WTC11 (cell line): ENCODE measurements at regions not wholly inside any gene's neighbourhood (a gene's known extent, or its start where the extent isn't known, plus 50 kb on each side); places are given as distances from the start of the nearest gene placed in this dataset.
A peak's percentile ranks its signal among the peaks of the same experiment; 100 is the strongest.

Source experiments
- ATAC-seq: fragments of 200-7000 bp; cut with Tn5 transposase; 2 replicates; pipeline ENCODE4 v1.10.0; 2021; ENCODE audit warnings: mild to moderate bottlenecking, moderate library complexity
- CTCF ChIA-PET: fragments of 300-600 bp; sonication (Branson Sonifier 250); formaldehyde crosslinking; loops from one replicate; lab custom pipeline; 2021; ENCODE audit warnings: antibody characterized with exemption; lab: Charles Lee
- POLR2A ChIA-PET: fragments of 350-600 bp; sonication (Branson Sonifier 250); formaldehyde crosslinking; loops from one replicate; lab custom pipeline; 2021; ENCODE audit warnings: antibody characterized with exemption; lab: Charles Lee
- DNase-seq: peaks from one replicate; pipeline ENCODE4 v3.0.0; 2021; ENCODE audit warnings: low spot score
- H3K27ac Mint-ChIP-seq: 2 replicates; pipeline ENCODE4 v1.8.0; 2021; ENCODE audit warnings: mixed read lengths
- H3K27me3 Mint-ChIP-seq: 2 replicates; pipeline ENCODE4 v1.8.0; 2021; ENCODE audit warnings: low read depth, mild to moderate bottlenecking, moderate library complexity, mixed read lengths
- H3K36me3 Mint-ChIP-seq: 2 replicates; pipeline ENCODE4 v1.8.0; 2021; ENCODE audit warnings: mixed read lengths
- H3K4me1 Mint-ChIP-seq: 2 replicates; pipeline ENCODE4 v1.8.0; 2022; ENCODE audit warnings: mixed read lengths
- H3K4me3 Mint-ChIP-seq: 2 replicates; pipeline ENCODE4 v1.8.0; 2021; ENCODE audit warnings: mild to moderate bottlenecking, moderate library complexity, mixed read lengths
- H3K9me3 Mint-ChIP-seq: 2 replicates; pipeline ENCODE4 v1.8.0; 2021; ENCODE audit warnings: mixed read lengths
- ERG ChIP-seq: fragments of 250-450 bp; sonication (Bioruptor Pico); IDR thresholded peaks from 2 replicates; pipeline ENCODE4 v1.8.0; 2021; ENCODE audit warnings: mild to moderate bottlenecking
- KAT7 ChIP-seq: sonication (generic); formaldehyde crosslinking; IDR thresholded peaks from 2 replicates; pipeline ENCODE4 v1.8.1; 2023; ENCODE audit warnings: missing genetic modification reagents, mild to moderate bottlenecking, borderline replicate concordance
- MYBL2 ChIP-seq: sonication (generic); formaldehyde crosslinking; IDR thresholded peaks from 2 replicates; pipeline ENCODE4 v1.8.1; 2023; ENCODE audit warnings: mild to moderate bottlenecking, moderate library complexity, missing genetic modification reagents
- NR1H2 ChIP-seq: sonication (generic); formaldehyde crosslinking; IDR thresholded peaks from 2 replicates; pipeline ENCODE4 v1.9.0; 2021; ENCODE audit warnings: mild to moderate bottlenecking, moderate library complexity, missing genetic modification reagents
- TEAD4 ChIP-seq: sonication (generic); formaldehyde crosslinking; IDR thresholded peaks from 2 replicates; pipeline ENCODE4 v1.8.0; 2022; ENCODE audit warnings: mild to moderate bottlenecking, missing genetic modification reagents
- TP53 ChIP-seq: sonication (generic); formaldehyde crosslinking; IDR thresholded peaks from 2 replicates; pipeline ENCODE4 v1.8.1; 2023; ENCODE audit warnings: mild to moderate bottlenecking, missing genetic modification reagents
- ZBTB21 ChIP-seq: sonication (generic); formaldehyde crosslinking; IDR thresholded peaks from 2 replicates; pipeline ENCODE4 v1.8.1; 2023; ENCODE audit warnings: mild to moderate bottlenecking, missing genetic modification reagents, borderline replicate concordance
- ZNF317 ChIP-seq: sonication (generic); formaldehyde crosslinking; IDR thresholded peaks from 2 replicates; pipeline ENCODE4 v1.8.1; 2023; ENCODE audit warnings: low read depth, mild to moderate bottlenecking, moderate library complexity, missing genetic modification reagents, borderline replicate concordance
- ZNF423 ChIP-seq: fragments of 250-450 bp; sonication (Bioruptor Pico); IDR thresholded peaks from 2 replicates; pipeline ENCODE4 v2.1.2; 2022; ENCODE audit warnings: mild to moderate bottlenecking, moderate library complexity
- ZNF425 ChIP-seq: fragments of 250-450 bp; sonication (Bioruptor Pico); conservative IDR thresholded peaks from 2 replicates; pipeline ENCODE4 v1.9.0; 2021; ENCODE audit warnings: mild to moderate bottlenecking
- ZNF671 ChIP-seq: fragments of 250-450 bp; sonication (Bioruptor Pico); IDR thresholded peaks from 2 replicates; pipeline ENCODE4 v1.8.0; 2021; ENCODE audit warnings: mild to moderate bottlenecking
- TF ChIP-seq, protein P1 (sequence below): sonication (generic); formaldehyde crosslinking; conservative IDR thresholded peaks from 2 replicates; pipeline ENCODE4 v1.8.1; 2023; ENCODE audit warnings: mild to moderate bottlenecking, low read depth, missing genetic modification reagents, moderate library complexity
- TF ChIP-seq, protein P2 (sequence below): fragments of 250-450 bp; sonication (Bioruptor Pico); IDR thresholded peaks from 2 replicates; pipeline ENCODE4 v2.1.2; 2022; ENCODE audit warnings: mild to moderate bottlenecking, moderate library complexity
- TF ChIP-seq, protein P3 (sequence below): fragments of 200-600 bp; IDR thresholded peaks from 2 replicates; pipeline ENCODE4 v1.8.0; 2022; ENCODE audit warnings: antibody characterized with exemption

DNA sequence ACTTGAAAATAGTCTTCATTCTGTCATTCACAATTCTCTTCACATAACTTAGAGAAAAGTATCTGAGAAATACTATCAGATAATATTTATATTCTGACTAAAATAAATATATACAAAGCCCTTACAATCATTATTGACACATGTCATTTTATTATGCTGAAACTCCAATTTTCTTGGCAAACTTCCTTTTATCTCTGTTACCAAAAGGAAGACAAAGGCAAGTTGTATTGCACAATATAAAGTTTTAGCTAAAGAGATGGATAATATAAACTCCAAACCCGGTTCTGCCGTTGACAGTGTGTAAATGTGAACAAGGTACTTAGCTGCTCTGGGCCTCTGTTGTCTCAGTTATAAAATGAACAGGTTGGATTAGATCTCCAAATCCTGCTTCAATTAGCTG, 99.0 kb upstream of the MDFIC start:
- ChIA-PET CTCF (interaction anchor here (1.0 to 1.3 kb wide), 2 partner anchors 42 to 396 kb away, joined by 3 to 4 read pairs; no protein-coding TSS in a partner anchor), POLR2A (no interaction called here)
- H3K4me1 Mint-ChIP-seq, result peaks cover 60% of the 10 kb centered on the region
- no peak overlapping the region for H3K4me3 Mint-ChIP-seq
- TF ChIP-seq, protein P1, sequence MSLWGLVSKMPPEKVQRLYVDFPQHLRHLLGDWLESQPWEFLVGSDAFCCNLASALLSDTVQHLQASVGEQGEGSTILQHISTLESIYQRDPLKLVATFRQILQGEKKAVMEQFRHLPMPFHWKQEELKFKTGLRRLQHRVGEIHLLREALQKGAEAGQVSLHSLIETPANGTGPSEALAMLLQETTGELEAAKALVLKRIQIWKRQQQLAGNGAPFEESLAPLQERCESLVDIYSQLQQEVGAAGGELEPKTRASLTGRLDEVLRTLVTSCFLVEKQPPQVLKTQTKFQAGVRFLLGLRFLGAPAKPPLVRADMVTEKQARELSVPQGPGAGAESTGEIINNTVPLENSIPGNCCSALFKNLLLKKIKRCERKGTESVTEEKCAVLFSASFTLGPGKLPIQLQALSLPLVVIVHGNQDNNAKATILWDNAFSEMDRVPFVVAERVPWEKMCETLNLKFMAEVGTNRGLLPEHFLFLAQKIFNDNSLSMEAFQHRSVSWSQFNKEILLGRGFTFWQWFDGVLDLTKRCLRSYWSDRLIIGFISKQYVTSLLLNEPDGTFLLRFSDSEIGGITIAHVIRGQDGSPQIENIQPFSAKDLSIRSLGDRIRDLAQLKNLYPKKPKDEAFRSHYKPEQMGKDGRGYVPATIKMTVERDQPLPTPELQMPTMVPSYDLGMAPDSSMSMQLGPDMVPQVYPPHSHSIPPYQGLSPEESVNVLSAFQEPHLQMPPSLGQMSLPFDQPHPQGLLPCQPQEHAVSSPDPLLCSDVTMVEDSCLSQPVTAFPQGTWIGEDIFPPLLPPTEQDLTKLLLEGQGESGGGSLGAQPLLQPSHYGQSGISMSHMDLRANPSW (CRISPR knock-in tag), result no peak
- TF ChIP-seq, protein P2, sequence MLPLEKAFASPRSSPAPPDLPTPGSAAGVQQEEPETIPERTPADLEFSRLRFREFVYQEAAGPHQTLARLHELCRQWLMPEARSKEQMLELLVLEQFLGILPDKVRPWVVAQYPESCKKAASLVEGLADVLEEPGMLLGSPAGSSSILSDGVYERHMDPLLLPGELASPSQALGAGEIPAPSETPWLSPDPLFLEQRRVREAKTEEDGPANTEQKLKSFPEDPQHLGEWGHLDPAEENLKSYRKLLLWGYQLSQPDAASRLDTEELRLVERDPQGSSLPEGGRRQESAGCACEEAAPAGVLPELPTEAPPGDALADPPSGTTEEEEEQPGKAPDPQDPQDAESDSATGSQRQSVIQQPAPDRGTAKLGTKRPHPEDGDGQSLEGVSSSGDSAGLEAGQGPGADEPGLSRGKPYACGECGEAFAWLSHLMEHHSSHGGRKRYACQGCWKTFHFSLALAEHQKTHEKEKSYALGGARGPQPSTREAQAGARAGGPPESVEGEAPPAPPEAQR (CRISPR knock-in tag), result no peak
- TF ChIP-seq MYBL2 (CRISPR knock-in tag) (no peak), TP53 (CRISPR knock-in tag) (no peak), ERG (CRISPR knock-in tag) (no peak), TEAD4 (CRISPR knock-in tag) (no peak), ZBTB21 (CRISPR knock-in tag) (no peak), ZNF317 (CRISPR knock-in tag) (no peak)
- TF ChIP-seq, protein P3, sequence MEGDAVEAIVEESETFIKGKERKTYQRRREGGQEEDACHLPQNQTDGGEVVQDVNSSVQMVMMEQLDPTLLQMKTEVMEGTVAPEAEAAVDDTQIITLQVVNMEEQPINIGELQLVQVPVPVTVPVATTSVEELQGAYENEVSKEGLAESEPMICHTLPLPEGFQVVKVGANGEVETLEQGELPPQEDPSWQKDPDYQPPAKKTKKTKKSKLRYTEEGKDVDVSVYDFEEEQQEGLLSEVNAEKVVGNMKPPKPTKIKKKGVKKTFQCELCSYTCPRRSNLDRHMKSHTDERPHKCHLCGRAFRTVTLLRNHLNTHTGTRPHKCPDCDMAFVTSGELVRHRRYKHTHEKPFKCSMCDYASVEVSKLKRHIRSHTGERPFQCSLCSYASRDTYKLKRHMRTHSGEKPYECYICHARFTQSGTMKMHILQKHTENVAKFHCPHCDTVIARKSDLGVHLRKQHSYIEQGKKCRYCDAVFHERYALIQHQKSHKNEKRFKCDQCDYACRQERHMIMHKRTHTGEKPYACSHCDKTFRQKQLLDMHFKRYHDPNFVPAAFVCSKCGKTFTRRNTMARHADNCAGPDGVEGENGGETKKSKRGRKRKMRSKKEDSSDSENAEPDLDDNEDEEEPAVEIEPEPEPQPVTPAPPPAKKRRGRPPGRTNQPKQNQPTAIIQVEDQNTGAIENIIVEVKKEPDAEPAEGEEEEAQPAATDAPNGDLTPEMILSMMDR, result no peak
- H3K9me3 Mint-ChIP-seq, result peaks cover 25% of the 10 kb centered on the region
- H3K27ac Mint-ChIP-seq, result no peak overlapping the region
- no peak for DNase-seq
- ATAC-seq, result no peak
- peaks cover 16% of the 10 kb centered on the region for H3K36me3 Mint-ChIP-seq
- no peaks in the 10 kb centered on the region for H3K27me3 Mint-ChIP-seq

DNA sequence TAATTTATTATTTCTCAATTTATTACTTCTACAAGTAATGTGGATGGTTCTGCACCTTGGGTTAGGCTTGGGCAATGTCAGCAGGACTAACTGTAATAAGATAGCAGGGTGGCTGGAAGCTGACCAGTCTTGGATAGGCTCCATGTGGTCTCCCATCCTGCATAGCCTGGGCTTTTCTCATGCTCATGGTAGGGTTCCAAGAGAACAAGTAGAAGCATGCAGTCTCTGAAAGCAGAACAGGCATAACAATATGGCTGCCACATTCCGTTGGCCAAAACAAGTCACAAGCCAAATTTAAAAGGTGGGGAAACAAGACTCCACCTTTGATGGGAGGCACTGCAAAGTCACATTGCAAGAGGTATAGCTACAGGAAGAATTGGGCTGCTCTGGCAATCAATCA, 98.6 kb upstream of the MDFIC start:
- Mint-ChIP-seq H3K4me3 (no peak overlapping the region), H3K36me3 (peaks cover 16% of the 10 kb centered on the region), H3K27ac (peak overlapping the region; percentile 90), H3K9me3 (peaks cover 26% of the 10 kb centered on the region), H3K4me1 (peaks cover 60% of the 10 kb centered on the region), H3K27me3 (no peaks in the 10 kb centered on the region)
- DNase-seq (peak; percentile 14), ATAC-seq (peak; percentile 73)
- ChIA-PET POLR2A (no interaction called here), CTCF (interaction anchor here (0.6 to 1.0 kb wide), 2 partner anchors 42 to 1019 kb away, joined by 3 read pairs; no protein-coding TSS in a partner anchor)
- TF ChIP-seq ZNF425 (no peak), ZNF671 (CRISPR knock-in tag) (no peak), KAT7 (CRISPR knock-in tag) (no peak), ZNF423 (CRISPR knock-in tag) (peak; percentile 42; the same call in 1 of the 2 replicates), NR1H2 (CRISPR knock-in tag) (no peak)
- TF ChIP-seq, protein P2 (CRISPR knock-in tag), result peak; percentile 71; the same call in 1 of the 2 replicates
- TF ChIP-seq, all 79 proteins: peak for 2
